Renal pelvis (tissue), 1 donor: ENCODE measurements at regions not wholly inside any gene's neighbourhood (a gene's known extent, or its start where the extent isn't known, plus 50 kb on each side); places are given as distances from the start of the nearest gene placed in this dataset.
"Not testable (repeated sequence)": the region's sequence is repeated elsewhere in the genome, so short reads cannot be mapped to it uniquely, and the experiment has no call there.

ENCODE experiments used
- DNase-seq: peaks from one replicate; pipeline ENCODE4 v3.0.0-alpha.2; 2013

- DNase-seq, result no peak
These were observed 124.3 kb upstream of the SPRED1 start for GRCh38 chr15:38128341-38128781.

DNA sequence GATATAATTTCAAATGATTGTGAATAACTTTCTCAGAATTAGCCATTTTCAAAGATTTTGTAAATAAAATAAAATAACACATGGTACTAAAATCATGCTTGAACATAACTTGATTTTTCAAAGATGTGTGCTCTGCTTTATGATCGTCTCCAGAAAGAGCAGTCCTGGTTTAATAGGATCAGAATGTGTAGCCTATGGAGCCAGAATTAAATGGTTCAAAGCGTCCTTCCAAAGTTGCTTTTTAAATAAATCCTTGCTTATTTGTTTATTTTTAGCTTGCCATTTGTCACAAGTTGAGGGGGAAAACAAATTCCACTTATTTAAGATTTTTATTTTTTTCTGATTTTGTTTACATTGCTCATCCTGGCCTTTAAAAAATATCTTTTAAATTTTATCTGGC is 123.7 kb upstream of the SPRED1 start:
- DNase-seq, result no peak

- peak; percentile 45 for DNase-seq
These were observed 123.0 kb upstream of the SPRED1 start for GRCh38 chr15:38129531-38130204.

GRCh38 chr15:38130205-38130567 is 122.5 kb upstream of the SPRED1 start:
- DNase-seq, result no peak

- DNase-seq, result peak; percentile 30
These were observed 121.7 kb upstream of the SPRED1 start for GRCh38 chr15:38130740-38131498.

DNA sequence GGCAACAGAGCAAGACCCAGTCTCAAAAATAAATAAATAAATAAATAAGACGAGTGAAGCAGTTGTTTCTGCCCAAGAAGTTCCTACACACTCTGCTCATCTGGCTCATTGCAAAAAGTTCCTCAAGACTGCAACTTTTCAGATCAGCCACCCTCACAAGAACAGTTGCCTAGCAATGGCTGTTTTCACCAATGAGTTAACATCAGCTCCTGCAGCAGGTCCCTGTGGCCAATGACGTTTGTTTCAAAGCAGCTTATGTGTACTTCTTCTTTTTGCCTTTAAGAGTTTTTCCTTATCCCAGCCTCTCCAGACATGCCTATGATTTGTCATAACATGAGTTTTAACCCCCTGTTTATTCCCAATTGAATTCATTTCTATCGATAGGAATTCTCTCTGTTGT is 118.4 kb upstream of the SPRED1 start:
- no peak for DNase-seq

- not testable (repeated sequence) for DNase-seq
These were observed 110.4 kb upstream of the SPRED1 start for GRCh38 chr15:38142195-38142594.

DNA sequence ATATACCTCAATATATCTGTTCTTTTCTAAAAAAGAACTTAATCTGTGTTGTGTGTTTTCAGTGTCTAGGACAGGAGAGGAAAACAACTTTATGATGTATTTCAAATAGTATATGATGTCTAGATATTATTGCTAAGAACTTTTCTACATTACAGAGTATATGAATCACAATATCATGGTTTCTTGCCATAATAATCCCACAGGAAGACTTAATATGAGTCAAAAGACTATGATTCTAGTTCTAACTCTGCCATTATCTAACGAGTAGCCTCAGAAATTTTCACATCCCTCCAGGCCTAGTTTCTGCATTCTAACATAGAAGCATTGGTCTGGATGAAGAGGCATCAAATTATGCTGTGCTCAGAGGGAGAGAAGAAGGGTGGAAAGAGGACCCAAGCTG is 107.7 kb upstream of the SPRED1 start:
- no peak for DNase-seq

DNA sequence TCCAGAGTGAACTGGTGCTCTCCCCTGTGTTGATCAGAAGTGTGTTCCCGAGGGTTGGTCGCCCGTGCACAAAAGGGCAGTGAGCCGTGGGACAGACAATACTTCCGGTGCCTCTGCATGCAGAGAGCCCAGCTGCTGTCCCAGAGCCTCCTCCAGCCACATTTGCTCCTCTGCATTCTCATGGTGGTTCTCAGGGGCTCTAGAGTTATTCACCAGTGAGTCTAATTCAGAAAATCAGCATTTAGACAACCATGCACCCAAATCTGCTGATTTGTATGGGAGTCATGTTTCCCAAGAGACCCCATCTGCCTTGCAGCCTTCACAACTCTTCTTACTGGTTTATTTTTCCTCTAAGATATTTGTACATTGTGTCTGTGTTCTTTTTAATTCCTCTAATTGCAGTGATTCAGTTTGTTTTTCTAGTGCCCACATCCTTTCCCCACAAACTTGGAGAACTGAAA is 107.0 kb upstream of the SPRED1 start:
- DNase-seq, result no peak

DNA sequence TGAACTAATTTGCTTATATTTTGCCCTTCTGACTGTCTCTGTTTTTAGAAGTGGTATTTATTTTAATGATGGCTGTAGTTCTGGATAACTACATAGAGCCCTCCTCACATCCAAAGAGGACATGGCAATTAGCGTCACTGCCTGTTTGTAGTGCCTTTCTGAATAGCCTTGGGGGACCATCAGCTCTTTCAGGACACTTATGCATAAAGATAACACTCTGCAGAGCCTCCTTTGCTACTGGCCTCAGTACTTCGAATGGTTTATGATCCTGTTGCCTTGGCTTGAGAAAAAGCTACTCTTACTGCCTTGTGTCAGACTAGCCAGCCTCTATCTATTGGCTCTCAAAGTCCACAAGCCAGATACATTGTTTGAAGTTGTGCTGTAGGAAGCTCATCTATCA is 105.4 kb upstream of the SPRED1 start:
- no peak for DNase-seq

GRCh38 chr15:38148471-38148870 is 104.2 kb upstream of the SPRED1 start:
- no peak for DNase-seq

- no peak for DNase-seq
These were observed 103.3 kb upstream of the SPRED1 start for GRCh38 chr15:38149315-38149714.

DNA sequence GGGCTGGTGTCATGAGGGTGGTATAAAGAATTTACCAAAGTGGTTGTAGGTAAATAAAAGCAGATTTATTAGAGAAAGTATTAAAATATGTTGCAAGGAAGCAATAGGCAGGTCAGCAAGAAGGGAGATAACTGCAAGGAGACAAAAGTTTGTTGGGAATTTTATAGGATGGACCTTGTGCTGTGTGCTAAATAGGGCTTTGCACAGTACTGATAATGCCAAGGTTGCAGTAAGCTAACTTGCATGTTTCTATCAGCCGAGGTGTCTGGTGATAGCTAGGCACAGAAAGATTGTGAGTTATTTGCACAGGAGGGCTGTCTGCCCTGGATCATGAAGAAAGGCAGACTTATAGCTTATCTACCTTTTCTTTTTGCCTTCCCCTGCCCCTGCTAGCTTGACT is 102.5 kb upstream of the SPRED1 start:
- no peak for DNase-seq

GRCh38 chr15:38150794-38151193 is 101.8 kb upstream of the SPRED1 start:
- no peak for DNase-seq

DNA sequence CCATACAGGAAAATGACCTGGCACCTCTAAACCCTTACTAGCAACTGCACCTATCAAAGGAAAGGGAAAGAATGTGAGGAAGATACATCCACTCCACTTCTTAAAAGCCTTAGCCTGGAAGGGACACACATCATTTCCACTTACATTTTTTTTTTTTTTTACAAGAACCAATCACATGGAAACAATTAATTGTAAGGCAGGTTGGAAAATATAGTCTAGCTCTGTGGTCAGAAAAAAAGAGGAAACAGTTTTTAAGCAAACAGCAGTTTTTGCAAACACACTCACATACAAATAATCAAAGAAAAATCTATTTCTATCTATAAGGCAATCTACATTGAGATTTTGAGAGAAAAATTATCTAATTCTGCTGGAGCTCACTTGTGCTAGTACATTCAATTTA is 98.9 kb upstream of the SPRED1 start:
- no peak for DNase-seq

GRCh38 chr15:38154255-38154654 is 98.4 kb upstream of the SPRED1 start:
- no peak for DNase-seq

GRCh38 chr15:38154837-38155236 is 97.8 kb upstream of the SPRED1 start:
- DNase-seq, result no peak

- no peak for DNase-seq
These were observed 89.0 kb upstream of the SPRED1 start for GRCh38 chr15:38163658-38164057.

DNA sequence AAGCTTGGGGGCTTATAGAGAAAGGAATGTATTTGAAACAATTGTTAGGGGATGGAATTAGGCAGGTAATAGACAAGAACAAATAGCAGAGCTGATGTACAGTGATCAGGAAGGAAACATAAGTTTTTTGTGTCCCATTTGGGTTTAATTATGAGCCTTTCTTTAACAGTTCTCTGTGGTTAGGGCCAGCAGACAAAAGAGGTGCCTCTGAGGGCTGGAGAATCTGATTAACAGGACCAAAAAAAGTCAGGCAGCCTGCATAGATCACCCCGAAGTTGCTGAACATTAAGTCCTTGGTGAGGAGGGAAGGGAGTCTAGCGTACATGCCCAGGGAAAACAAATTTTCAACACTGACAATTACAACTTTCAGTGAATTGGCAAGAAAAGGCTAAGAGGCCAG is 88.6 kb upstream of the SPRED1 start:
- no peak for DNase-seq

DNA sequence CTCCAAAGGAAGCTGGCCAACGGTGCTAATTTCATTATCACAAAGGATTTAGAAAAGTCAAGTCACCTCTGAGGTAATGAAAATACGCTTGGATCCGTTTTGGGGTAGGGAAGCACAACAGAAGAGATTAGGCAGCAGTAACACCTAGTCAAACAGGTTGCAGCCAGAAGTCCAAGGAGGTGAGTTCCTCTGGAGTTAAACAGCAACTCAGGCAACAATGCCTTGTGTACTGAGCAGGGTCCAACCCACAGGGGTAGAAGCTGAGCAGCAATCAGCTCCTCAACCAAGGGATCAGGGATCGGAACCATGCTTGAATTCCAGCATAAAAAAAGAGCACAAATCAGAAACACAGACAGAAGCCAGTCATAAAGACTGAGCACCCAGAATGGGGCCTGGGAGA is 88.1 kb upstream of the SPRED1 start:
- no peak for DNase-seq

DNA sequence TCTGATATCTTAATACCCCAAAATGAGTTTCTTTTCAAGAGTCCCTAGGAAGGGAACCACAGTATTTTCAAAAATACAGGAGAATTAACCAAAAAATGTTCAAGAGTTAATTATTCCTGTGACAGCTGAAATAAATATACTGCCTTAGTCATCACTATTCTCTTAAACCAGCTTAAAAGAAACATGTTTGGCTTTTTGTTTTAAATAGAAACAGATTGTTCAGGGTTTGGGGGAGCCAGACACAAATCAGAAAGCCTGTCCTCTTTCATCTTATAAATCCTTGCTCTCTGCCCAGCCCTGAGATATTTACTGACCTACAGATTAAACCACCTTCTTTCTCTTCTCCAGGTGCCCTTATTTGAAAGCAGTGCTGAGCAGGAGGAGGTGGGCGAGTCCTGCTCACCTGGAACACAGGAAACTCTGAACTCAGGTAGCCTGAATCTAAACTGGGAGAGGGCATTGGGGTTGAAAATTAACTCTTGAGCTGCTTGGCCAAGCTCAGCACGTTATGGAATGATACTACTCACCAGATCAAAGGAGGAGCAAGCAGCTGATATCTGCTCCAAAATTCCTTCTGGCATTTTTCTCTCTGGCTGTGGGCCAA is 84.1 kb upstream of the SPRED1 start:
- no peak for DNase-seq

- DNase-seq, result no peak
These were observed 80.7 kb upstream of the SPRED1 start for GRCh38 chr15:38171973-38172372.

- DNase-seq, result no peak
These were observed 77.9 kb upstream of the SPRED1 start for GRCh38 chr15:38174691-38175090.
